ENCODE measurements at regions not wholly inside any gene's neighbourhood (a gene's known extent, or its start where the extent isn't known, plus 50 kb on each side); places are given as distances from the start of the nearest gene placed in this dataset.
"Not testable (repeated sequence)": the region's sequence is repeated elsewhere in the genome, so short reads cannot be mapped to it uniquely, and the experiment has no call there.

- TF ChIP-seq PATZ1 (CRISPR knock-in tag; IDR thresholded peaks at IDR 0.05; ENCODE audit: borderline replicate concordance): no peak
- TF ChIP-seq TOX (CRISPR knock-in tag; IDR thresholded peaks at IDR 0.05; ENCODE audit: borderline replicate concordance): no peak
- no peak for TF ChIP-seq POU6F1 (CRISPR knock-in tag; IDR thresholded peaks at IDR 0.05; ENCODE audit: borderline replicate concordance, low read depth)
These were observed 126.3 kb downstream of the ATXN7L3B start (continued) for GRCh38 chr12:74663958-74664357.

GRCh38 chr12:74665690-74666089, 128.1 kb downstream of the ATXN7L3B start:
- TF ChIP-seq TCF4 (CRISPR knock-in tag; IDR thresholded peaks at IDR 0.05; ENCODE audit: borderline replicate concordance) (no peak), ZNF70 (CRISPR knock-in tag; IDR thresholded peaks at IDR 0.05) (no peak)
- ATAC-seq: no peak

GRCh38 chr12:74671421-74671820, 133.8 kb downstream of the ATXN7L3B start:
- TF ChIP-seq ZFP30 (CRISPR knock-in tag; IDR thresholded peaks at IDR 0.05) (no peak), GLIS3 (CRISPR knock-in tag; IDR thresholded peaks at IDR 0.05) (no peak), TOX (CRISPR knock-in tag; IDR thresholded peaks at IDR 0.05; ENCODE audit: borderline replicate concordance) (no peak), ZC3H10 (CRISPR knock-in tag; IDR thresholded peaks at IDR 0.05) (no peak), CSDC2 (CRISPR knock-in tag; IDR thresholded peaks at IDR 0.05) (no peak), TCF4 (CRISPR knock-in tag; IDR thresholded peaks at IDR 0.05; ENCODE audit: borderline replicate concordance) (no peak), BACH2 (CRISPR knock-in tag; IDR thresholded peaks at IDR 0.05; ENCODE audit: borderline replicate concordance) (no peak), RARB (CRISPR knock-in tag; IDR thresholded peaks at IDR 0.05) (no peak), OSR1 (CRISPR knock-in tag; IDR thresholded peaks at IDR 0.05) (no peak), CSRNP3 (CRISPR knock-in tag; IDR thresholded peaks at IDR 0.05) (no peak), POU6F1 (CRISPR knock-in tag; IDR thresholded peaks at IDR 0.05; ENCODE audit: borderline replicate concordance, low read depth) (no peak), ZNF70 (CRISPR knock-in tag; IDR thresholded peaks at IDR 0.05) (no peak)
- ATAC-seq: no peak

- not testable (repeated sequence) for ATAC-seq
These were observed 139.3 kb downstream of the ATXN7L3B start for GRCh38 chr12:74676955-74677354.

- ATAC-seq: no peak
- TF ChIP-seq CSRNP3 (CRISPR knock-in tag; IDR thresholded peaks at IDR 0.05): no peak
- no peak for TF ChIP-seq ZNF70 (CRISPR knock-in tag; IDR thresholded peaks at IDR 0.05)
- TF ChIP-seq POU6F1 (CRISPR knock-in tag; IDR thresholded peaks at IDR 0.05; ENCODE audit: borderline replicate concordance, low read depth): no peak
These were observed 147.8 kb downstream of the ATXN7L3B start for GRCh38 chr12:74685385-74685784.
